Spleen (tissue), 11 donors: ENCODE measurements at regions not wholly inside any gene's neighbourhood (a gene's known extent, or its start where the extent isn't known, plus 50 kb on each side); places are given as distances from the start of the nearest gene placed in this dataset.

Experiments used
- DNase-seq: peaks from one replicate; pipeline ENCODE4 v3.0.0-alpha.2; 2020
- H3K27ac ChIP-seq, 8 donors: fragments of 200-600 bp; sonication (generic) in 7 of 8; 1 replicate in 4 of 8; 2 replicates in 4 of 8; pipeline versions ENCODE4 v1.5.0 to v1.8.0; 2016 to 2021; ENCODE audit warnings: inconsistent platforms in 4 of 8, mild to moderate bottlenecking in 4 of 8, moderate library complexity in 1 of 8
- H3K27me3 ChIP-seq, 7 donors: fragments of 200-600 bp; sonication (generic) in 6 of 7; replicated peaks in 1 of 7; 1 replicate in 4 of 7; 2 replicates in 3 of 7; pipeline versions ENCODE4 v1.5.0 to v1.8.0; 2016 to 2021; ENCODE audit warnings: inconsistent platforms in 3 of 7, mild to moderate bottlenecking in 1 of 7
- H3K36me3 ChIP-seq, 6 donors: fragments of 200-600 bp; sonication (generic) in 5 of 6; 1 replicate in 4 of 6; 2 replicates in 2 of 6; pipeline versions ENCODE4 v1.5.0 to v1.8.0; 2016 to 2021; ENCODE audit warnings: inconsistent platforms in 2 of 6
- H3K4me1 ChIP-seq, 6 donors: fragments of 200-600 bp; sonication (generic) in 5 of 6; 1 replicate in 3 of 6; 2 replicates in 3 of 6; pipeline versions ENCODE4 v1.5.0 to v1.8.0; 2016 to 2021; ENCODE audit warnings: inconsistent platforms in 3 of 6
- H3K4me3 ChIP-seq, 8 donors: fragments of 200-600 bp; sonication (generic) in 7 of 8; 1 replicate in 4 of 8; 2 replicates in 4 of 8; pipeline versions ENCODE4 v1.5.0 to v1.8.0; 2016 to 2021; ENCODE audit warnings: inconsistent platforms in 4 of 8, mild to moderate bottlenecking in 4 of 8, moderate library complexity in 2 of 8
- H3K9me3 ChIP-seq, 8 donors: fragments of 200-600 bp; sonication (generic) in 7 of 8; 1 replicate in 4 of 8; 2 replicates in 4 of 8; pipeline versions ENCODE4 v1.5.0 to v1.8.0; 2016 to 2021; ENCODE audit warnings: inconsistent platforms in 4 of 8
- POLR2A ChIP-seq, 3 donors: fragments of 450-650 bp; IDR thresholded peaks; one replicate each; pipeline ENCODE4 v1.5.1; 2017; ENCODE audit warnings: antibody characterized with exemption in 3 of 3, mild to moderate bottlenecking in 1 of 3
- POLR2AphosphoS5 ChIP-seq, 3 donors: sonication (generic); formaldehyde crosslinking; IDR thresholded peaks; one replicate each; pipeline ENCODE4 v1.5.1; 2017; ENCODE audit warnings: antibody characterized with exemption in 3 of 3
- WGBS, 5 donors: extraction: QIAGEN DNeasy Blood & Tissue Kit in 3 of 5; methylation state at CpG; one replicate each; pipeline versions ENCODE4 v1.1.5 to v1.1.7; 2013 to 2018; 5-methylcytosine and 5-hydroxymethylcytosine counted together
- intact Hi-C: fragments of 100-400 bp; cut with DNase I; formaldehyde crosslinking; loops from one replicate; pipeline ENCODE4 v1.15.0; 2023; ENCODE audit warnings: low total_unique reads
- TF ChIP-seq, protein P1 (sequence below), 11 experiments: fragments of 200-600 bp in 7 of 11; fragments of 450-650 bp in 4 of 11; sonication (generic) in 4 of 11; IDR thresholded peaks in 8 of 11; conservative IDR thresholded peaks in 3 of 11; 1 replicate in 7 of 11; 2 replicates in 4 of 11; pipeline versions ENCODE4 v1.4.0 to v1.8.0; 2016 to 2021; ENCODE audit warnings: antibody characterized with exemption in 11 of 11, inconsistent platforms in 4 of 11, mild to moderate bottlenecking in 1 of 11
- donor health status: healthy with polysubstance abuse.
- donor health status: DM: no; HTN: no; CAD: no; lungs with moderate emphysema.
- donor health status: DM: no; HTN: no; CAD: no.
- donor health status: Bipolar disorder and iron deficiency.
- donor health status: healthy.
- donor health status: DM: no; HTN: no; CAD: no.
- donor health status: DM: yes; HTN: yes; CAD: no.

DNA sequence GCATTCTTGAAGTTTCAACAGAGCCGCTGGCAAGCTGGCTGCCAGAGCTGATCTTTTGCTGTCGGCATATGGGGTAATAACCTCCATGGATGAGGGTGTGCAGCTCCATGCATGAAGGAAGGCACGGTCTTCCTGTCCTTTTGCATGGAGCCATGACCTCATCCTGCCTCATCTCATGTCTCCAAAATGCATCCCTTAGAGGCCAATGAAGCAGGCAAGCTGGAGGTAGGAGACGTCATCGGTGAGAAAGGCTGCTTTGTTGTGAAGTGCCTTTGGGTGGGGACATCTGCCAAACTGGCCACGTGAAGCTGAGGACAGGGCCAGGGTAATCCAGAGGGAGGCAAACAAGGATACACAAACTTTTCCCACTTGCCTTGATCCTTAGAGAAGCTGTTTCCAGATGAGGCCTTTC, 161.5 kb upstream of the TBX20 start:
- Histone ChIP-seq H3K36me3 (no peaks in the 10 kb centered on the region), H3K4me3 (no peak overlapping the region), H3K9me3 (no peaks in the 10 kb centered on the region), H3K27ac (no peak overlapping the region), H3K4me1 (no peaks in the 10 kb centered on the region), H3K27me3 (peaks cover 0 to 16% (median 0%) of the 10 kb centered on the region in 7 donors)
- intact Hi-C loops = no loop called here
- DNase-seq = no peak
- TF ChIP-seq POLR2A (IDR thresholded peaks at IDR 0.05) = no peak
- TF ChIP-seq POLR2AphosphoS5 (IDR thresholded peaks at IDR 0.05) = no peak
- TF ChIP-seq, protein P1, sequence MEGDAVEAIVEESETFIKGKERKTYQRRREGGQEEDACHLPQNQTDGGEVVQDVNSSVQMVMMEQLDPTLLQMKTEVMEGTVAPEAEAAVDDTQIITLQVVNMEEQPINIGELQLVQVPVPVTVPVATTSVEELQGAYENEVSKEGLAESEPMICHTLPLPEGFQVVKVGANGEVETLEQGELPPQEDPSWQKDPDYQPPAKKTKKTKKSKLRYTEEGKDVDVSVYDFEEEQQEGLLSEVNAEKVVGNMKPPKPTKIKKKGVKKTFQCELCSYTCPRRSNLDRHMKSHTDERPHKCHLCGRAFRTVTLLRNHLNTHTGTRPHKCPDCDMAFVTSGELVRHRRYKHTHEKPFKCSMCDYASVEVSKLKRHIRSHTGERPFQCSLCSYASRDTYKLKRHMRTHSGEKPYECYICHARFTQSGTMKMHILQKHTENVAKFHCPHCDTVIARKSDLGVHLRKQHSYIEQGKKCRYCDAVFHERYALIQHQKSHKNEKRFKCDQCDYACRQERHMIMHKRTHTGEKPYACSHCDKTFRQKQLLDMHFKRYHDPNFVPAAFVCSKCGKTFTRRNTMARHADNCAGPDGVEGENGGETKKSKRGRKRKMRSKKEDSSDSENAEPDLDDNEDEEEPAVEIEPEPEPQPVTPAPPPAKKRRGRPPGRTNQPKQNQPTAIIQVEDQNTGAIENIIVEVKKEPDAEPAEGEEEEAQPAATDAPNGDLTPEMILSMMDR (IDR thresholded peaks at IDR 0.05 in 8 of 11, conservative IDR thresholded peaks at IDR 0.05 in 3 of 11) = no peak
- WGBS, 5 donors = 85 to 95% (median 88%) methylated on average over 6 of the region's 6 CpGs

DNA sequence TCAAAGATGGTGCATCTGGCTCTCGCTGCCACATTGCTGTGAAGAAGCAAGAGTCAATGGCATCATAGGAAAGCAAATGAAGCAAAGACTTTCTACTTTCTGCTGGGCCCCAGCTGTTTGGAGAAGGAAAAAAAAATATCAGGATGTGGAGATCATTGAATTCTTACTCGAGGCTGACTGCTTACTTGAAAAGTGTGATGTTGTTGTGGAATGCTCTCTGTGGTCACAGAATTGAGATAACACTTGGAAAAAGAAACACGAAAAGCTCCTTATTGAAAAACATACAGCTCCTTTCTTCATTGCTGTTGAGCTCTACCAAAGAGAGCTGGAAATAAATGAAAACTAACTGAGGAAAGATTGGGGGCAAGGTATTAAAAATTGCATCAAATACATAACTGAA, 157.4 kb upstream of the TBX20 start:
- H3K27me3 ChIP-seq = peaks cover 0 to 20% (median 0%) of the 10 kb centered on the region in 7 donors
- intact Hi-C loops = no loop called here
- TF ChIP-seq POLR2A (IDR thresholded peaks at IDR 0.05) = no peak
- TF ChIP-seq, protein P1 (IDR thresholded peaks at IDR 0.05 in 8 of 11, conservative IDR thresholded peaks at IDR 0.05 in 3 of 11) = no peak
- TF ChIP-seq POLR2AphosphoS5 (IDR thresholded peaks at IDR 0.05) = no peak
- no peak overlapping the region for H3K27ac ChIP-seq
- DNase-seq = no peak
- H3K36me3 ChIP-seq = no peaks in the 10 kb centered on the region
- WGBS, 5 donors = 53 to 67% (median 60%) methylated on average over 3 of the region's 3 CpGs
- H3K4me3 ChIP-seq = no peak overlapping the region
- H3K9me3 ChIP-seq = no peaks in the 10 kb centered on the region
- H3K4me1 ChIP-seq = no peaks in the 10 kb centered on the region

DNA sequence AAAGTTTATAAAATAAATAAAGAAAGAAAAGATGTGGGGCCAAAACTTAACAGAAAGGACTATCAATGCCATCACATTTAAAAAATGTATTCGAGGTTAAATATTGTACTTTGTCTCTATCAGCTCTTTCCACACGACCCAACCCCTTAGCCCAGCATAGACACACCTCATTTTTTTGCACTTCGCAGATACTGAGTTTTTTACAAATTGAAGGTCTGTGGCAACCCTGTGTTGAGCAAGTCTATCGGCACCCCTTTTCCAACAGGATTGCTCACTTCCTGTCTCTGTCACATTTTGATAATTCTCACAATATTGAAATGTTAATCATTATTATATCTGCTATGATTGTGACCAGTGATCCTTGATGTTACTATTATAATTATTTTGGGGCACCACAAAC, 151.6 kb upstream of the TBX20 start:
- no peaks in the 10 kb centered on the region for H3K4me1 ChIP-seq
- H3K27ac ChIP-seq = no peak overlapping the region
- H3K4me3 ChIP-seq = no peak overlapping the region
- intact Hi-C loops = no loop called here
- peaks cover 0 to 8% (median 0%) of the 10 kb centered on the region in 7 donors for H3K27me3 ChIP-seq
- H3K36me3 ChIP-seq = no peaks in the 10 kb centered on the region
- WGBS, 5 donors = 57 to 82% (median 71%) methylated on average over 4 of the region's 4 CpGs
- TF ChIP-seq POLR2AphosphoS5 (IDR thresholded peaks at IDR 0.05) (no peak), POLR2A (IDR thresholded peaks at IDR 0.05) (no peak)
- TF ChIP-seq, protein P1 (IDR thresholded peaks at IDR 0.05 in 8 of 11, conservative IDR thresholded peaks at IDR 0.05 in 3 of 11) = no peak
- no peak for DNase-seq
- H3K9me3 ChIP-seq = no peaks in the 10 kb centered on the region

DNA sequence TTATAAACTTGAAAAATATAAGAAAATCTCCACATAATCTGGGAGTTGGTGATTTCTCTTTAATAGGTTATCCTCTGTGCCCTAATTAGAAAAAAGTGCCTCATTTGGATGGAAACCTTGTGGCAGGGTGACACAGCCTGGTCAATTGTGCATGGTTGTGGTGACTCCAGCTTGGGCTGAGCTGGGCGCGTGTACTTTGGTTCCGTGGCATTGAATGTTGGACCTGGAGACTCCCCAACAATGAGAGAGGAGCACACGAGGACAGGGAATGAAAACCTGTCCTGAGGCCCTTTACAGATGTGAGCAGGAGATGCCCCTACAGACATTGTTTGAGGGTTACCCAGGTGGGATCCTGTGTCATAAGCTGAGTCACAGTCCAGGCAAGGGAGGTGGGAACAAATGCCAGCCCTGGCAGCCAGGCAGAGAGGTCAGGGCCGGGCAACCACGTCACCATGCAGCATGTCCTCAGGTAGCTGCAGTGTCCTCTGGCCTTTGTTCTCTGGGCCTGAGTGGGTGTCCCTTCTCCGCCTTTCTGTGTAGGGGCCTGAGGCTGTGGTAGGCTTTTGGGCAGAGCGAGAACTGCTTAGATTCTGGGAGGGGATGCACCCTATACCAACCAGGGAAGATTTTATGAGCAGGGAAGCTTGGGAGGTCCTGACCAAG, 147.4 kb upstream of the TBX20 start:
- no peak for DNase-seq
- Histone ChIP-seq H3K4me1 (no peaks in the 10 kb centered on the region), H3K36me3 (no peaks in the 10 kb centered on the region), H3K27ac (no peak overlapping the region), H3K27me3 (no peaks in the 10 kb centered on the region), H3K4me3 (no peak overlapping the region), H3K9me3 (no peaks in the 10 kb centered on the region)
- intact Hi-C loops = no loop called here
- WGBS, 5 donors = 89 to 93% (median 90%) methylated on average over 5 to 8 of the region's 8 CpGs
- no peak for TF ChIP-seq POLR2A (IDR thresholded peaks at IDR 0.05)
- TF ChIP-seq POLR2AphosphoS5 (IDR thresholded peaks at IDR 0.05) = no peak
- TF ChIP-seq, protein P1 (IDR thresholded peaks at IDR 0.05 in 8 of 11, conservative IDR thresholded peaks at IDR 0.05 in 3 of 11) = no peak
